ENCODE measurements at regions not wholly inside any gene's neighbourhood (a gene's known extent, or its start where the extent isn't known, plus 50 kb on each side); places are given as distances from the start of the nearest gene placed in this dataset.

DNA sequence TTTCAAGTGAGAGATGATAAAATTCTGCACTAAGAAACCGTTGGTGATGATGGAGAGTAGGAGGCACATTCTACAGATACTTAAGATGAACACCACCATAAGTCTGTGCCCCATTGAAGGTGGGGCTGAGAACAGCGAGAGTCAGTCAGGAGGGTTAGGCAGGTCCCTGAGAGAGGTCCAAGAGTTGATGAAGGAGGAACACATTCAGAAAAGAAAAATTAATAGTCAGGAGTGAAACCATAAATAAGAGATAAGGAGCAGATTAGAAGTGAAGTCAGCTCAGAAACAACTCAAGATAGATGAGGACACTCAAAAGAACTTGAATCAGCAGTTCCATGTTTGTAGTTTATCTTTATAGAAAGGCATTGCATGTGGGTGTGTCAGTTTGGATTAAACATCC lies 727.2 kb upstream of the MARCKS start:
- no peak for DNase-seq

DNA sequence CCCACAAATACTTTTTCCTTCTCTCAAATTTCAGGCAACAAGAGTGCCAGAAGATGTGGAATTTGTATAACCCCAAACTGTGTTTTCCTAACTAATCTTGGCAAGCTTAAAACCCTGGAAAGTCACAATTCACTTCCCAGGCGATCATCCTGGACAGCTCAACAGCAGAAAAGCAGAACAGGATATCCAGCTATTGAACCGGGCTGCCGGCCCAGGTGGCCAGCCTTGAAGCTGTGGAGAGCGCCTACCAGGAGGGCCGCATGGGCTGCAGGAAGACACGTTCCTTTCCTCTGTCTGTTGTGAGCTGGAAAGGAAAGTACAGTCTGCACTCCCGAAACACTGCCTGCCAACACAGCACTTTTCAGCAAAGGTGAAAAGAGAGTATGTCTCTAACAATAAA lies 719.7 kb upstream of the MARCKS start:
- DNase-seq: peak in 2 of 56 donors; percentile 2 to 18

DNA sequence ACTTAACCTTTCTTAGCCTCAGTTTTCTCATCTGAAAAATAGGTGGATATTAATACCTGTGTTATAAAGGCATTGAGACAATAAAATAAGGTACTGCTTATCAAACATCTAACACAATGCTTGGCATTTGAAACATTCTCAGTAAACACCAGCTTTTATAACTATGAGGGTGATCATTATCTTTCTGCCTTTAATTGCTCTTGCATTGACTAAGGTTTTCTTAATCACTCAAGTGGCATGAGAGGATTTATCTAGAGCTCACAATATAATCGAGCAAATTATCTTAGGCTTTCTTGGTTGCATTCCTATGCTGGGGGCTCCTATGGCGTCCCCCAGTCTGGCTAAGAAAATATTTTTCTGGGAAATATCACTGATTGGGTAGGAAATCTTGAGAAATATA lies 716.4 kb upstream of the MARCKS start:
- no peak for DNase-seq

DNA sequence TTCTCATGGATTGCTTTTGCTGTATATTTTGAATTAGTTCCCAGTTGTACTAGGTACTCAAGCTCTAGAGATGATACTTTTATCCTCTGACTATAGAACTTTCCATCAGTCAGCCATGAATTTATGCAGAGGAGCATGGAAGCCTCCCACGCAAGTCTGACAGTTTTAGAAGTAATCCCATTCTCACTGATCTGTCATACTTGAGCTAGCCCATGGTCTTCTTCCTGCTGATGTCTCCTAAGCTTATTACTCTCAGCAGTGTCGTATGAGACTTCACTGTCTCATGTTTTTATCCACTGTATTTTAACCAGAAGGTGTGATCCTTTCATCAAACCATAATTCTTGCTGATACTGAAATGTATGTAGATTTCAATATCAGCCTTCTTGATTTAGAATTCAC lies 715.2 kb upstream of the MARCKS start:
- DNase-seq: no peak

DNA sequence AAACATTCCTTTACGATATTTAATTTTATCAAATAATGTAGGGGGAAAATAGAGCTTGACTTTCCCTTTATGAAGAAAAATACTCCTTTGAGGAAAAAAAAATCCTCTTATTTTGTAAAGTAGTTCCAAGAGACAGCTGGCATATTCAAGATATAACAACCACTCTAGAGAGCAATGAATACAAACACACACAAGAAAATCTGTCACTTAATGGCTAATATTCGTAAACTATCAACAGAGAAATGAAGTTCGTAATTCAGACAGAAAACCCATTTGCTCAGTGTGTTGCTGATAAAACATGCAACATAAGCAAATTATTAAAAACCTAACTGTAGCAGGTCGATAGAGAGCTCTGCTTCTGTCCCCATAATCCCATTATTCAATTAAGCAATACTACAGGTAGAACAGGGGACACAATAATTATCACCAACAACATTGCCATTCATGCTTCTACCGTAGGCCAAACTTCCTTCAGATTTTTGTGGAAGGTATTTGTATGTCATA lies 714.4 kb upstream of the MARCKS start:
- no peak for DNase-seq

DNA sequence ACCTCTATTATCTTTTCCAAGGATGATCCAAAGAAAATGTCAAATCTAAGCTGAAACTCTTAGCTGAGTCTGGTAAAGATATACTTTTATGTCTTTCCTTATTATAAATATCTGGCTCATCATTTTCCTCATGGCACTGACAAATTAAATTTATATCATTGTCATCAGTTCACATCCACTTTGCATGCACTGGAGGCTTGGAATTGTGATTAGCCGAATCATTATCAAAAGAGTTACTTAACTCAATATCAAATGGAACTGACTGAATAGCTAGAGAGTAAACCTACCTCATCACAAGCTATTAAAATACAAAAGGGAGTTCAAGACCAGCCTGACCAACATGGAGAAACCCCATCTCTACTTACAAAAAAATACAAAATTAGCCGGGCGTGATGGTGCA lies 713.9 kb upstream of the MARCKS start:
- no peak for DNase-seq

DNA sequence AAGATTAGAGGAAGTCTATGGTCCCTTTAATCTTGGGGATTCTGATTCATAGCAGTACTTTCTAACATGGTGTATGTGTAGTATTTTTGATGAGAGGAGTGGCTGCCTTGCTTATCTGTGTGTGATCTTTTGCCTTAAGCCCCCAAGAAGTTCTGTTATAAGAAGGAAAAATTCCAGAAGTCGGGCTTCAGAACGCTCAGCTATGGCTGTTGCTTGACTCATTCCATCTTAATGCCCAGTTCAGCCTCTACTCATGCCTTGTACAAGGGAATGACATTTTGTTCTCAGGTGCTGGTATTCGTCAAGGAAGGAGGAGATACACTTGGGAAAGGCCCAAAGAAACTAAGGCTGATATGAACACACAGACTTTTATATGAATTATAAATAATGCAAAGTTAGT lies 713.0 kb upstream of the MARCKS start:
- DNase-seq: no peak

DNA sequence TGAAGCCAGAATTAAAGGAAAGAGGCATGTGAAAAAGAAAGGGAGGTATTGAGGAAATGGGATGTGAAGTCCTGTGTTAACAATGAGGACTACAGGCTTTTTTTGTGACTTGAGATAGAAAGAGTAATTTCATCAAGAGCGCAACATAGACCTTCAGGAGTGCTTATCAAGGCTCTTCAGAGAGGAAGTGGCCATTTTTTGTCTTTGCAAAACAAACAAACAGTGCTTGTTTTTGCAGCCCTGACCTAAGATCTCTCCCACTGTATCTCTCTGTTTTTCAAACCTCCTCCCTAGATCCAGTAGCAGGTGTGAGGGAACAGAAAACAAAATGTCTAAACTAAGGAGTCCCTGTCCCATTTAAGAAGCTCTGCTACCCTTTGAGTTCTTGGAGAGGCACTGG lies 710.3 kb upstream of the MARCKS start:
- no peak for DNase-seq

DNA sequence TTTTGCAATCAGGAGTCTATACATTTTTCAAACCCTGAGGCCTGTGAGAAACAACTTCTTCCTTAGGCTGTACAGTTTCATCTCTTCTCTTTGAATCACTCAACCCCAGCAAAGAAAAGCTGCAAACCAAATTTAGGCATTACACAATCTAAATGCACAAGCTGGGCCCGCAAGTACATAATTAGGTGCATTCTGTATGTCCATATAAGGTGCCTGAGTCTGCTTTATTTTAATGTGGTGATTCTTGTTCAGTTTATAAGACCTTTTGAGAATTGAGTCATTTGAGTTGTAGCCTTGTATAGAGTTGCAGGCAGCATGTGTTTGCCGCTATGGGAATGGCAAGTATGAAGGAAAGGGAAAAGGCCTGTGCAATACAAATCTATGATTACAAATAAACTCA lies 709.6 kb upstream of the MARCKS start:
- DNase-seq: no peak

DNA sequence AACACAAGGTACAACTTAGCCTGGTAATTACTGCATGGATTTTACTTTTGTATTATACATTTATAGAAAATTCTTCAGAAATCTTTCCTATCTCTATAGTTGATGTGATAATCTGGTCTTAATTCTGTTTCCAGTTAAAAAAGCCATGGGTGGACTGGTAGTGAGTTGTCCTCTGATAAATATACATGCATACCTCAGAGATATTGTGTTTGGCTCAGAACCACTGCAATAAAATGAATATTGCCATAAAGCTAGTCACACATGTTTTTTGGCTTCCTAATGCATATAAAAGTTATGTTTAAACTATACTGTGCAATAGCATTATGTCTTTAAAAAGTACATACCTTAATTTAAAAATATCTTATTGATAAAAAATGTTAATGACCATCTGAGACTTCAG lies 708.6 kb upstream of the MARCKS start:
- no peak for DNase-seq

DNA sequence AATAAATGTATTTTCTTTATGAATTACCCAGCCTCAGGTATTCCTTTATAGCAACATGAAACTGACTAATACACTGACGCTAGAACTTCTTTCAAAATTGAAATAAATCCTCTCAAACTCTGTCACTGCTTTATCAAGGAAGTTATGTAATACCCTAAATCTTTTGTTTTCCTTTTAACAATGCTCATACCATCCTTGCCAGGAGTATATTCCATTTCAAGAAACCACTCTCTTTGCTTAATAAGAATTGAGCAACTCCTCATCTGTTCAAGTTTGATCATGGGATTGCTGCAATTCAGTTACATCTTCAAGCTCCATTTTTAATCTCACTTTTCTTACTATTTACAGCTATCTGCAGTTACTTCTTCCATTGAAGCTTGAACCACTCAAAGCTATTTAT lies 707.6 kb upstream of the MARCKS start:
- no peak for DNase-seq

DNA sequence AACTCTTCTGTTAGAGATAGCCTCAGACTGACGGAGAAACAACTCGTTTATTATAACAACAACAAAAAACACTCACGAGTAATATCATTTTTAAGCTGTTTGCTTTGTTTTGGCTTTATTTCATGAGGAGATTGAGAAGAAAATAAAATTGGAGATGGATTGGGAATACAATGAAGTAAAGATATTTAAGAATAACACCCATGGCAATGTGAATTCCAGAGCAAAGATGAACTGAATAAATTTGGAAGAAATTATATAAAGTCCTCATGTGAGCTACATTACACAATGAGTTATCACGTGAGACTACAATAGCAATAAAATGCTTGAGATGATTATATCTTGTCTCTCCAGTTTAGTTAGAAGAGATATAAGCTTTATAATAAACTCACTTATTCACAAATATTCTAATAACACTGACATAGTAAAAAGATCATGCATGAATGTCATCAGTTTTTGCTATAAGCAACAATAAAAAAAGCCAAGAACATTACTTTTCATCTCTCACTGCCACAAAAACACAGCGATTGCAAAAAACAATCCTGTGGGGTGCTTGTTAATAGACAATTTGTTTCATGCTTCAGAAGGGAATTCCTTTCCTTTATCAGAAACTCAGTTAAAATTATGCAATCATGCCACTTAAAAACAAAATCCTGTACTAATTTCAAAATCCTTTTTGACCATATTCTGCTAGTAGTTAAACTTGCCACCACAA lies 696.7 kb upstream of the MARCKS start:
- DNase-seq: no peak

DNA sequence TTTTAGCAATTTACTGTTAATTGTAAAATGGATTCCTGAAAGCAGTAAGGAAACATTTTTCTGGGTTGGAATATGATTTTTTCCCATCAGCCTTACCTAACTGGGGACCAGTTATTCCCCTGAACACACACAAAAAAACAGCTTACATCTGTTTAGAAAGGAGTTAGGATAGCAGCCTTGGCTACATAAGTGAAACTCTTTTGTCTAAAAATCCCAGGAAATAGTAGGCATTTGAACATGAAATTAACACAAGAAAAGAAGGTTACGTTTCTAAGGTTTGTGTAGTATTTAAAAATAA lies 696.2 kb upstream of the MARCKS start:
- no peak for DNase-seq

DNA sequence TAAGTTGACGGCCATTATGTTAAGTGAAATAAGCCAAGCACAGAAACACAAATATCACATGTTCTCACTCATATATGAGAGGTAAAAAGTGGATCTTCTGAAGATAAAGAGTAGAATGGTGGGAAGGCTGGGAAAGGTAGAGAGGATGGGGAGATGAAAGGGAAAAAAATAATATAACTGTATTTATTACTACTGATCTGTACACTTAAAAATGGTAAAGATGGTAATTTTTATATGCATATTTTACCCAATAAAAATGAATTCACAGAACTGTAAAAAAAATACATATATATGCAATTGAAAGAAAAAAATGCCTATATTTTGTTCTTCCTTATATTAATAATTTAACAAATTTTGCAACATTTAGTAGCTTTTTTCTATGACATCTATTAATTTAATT lies 694.4 kb upstream of the MARCKS start:
- DNase-seq: no peak

DNA sequence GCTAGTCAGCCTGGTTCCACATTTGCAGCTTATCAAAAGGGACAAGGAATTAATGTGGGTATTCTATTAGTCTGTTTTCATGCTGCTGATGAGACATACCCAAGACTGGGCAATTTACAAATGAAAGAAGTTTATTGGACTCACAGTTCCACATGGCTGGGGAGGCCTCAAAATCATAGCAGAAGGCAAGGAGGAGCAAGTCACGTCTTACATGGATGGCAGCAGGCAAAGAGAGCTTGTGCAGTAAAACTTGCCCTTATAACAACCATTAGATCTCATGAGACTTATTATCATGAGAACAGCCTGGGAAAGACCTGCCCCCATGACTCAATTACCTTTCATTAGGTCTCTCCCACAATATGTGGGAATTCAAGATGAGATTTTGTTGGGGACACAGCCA lies 689.1 kb upstream of the MARCKS start:
- DNase-seq: no peak

DNA sequence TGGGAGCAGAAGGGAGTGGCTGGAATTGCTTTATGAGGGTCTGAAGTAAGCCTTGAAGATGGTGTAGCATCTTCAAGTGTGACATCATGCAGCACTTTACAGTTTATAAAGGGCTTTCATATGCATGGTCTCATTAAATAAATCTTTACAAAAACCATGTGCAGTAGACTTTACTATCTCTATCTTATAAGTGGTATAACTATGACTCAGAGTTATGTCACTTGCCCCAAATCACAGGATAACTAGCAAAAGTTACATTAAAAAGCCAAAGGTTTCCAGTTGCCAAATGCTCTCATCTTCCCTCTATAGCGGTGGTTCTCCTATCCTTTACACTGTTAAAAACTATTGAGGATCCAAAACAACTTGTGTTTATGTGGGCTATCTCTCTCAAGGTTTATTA lies 687.7 kb upstream of the MARCKS start:
- DNase-seq: no peak

DNA sequence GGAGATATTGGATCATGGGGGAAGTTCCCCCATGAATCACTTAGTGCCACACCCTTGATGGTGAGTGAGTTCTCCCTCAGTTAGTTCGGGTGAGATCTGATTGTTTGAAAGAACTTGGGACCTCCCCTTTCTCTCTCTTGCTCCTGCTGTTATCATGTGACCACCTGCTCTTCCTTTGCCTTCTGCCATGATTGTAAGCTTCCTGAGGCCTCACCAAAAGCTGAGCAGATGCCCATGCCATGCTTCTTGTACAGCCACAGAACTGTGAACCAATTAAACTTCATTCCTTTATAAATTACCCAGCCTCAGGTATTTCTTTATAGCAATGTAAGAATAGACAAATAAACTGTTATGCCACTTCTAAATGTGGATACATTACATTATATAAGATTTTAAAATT lies 686.7 kb upstream of the MARCKS start:
- no peak for DNase-seq

DNA sequence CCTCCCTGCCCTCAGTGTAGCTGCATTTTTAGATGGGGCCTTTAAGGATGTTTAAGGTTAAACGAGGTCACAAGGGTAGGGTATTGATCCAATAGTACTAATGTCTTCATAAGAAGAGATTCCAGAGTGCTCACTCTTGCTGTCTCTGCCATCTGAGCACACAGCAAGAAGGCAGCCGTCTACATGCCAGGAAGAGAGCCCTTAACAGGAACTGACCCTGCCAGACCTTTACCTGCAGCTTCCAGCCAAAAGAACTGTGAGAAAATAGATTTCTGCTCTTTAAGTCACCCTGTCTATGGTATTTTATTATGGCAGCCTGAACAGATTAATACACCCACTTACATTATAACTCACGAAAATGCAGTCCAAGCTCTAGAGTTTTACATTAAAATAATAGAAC lies 685.3 kb upstream of the MARCKS start:
- DNase-seq: no peak

DNA sequence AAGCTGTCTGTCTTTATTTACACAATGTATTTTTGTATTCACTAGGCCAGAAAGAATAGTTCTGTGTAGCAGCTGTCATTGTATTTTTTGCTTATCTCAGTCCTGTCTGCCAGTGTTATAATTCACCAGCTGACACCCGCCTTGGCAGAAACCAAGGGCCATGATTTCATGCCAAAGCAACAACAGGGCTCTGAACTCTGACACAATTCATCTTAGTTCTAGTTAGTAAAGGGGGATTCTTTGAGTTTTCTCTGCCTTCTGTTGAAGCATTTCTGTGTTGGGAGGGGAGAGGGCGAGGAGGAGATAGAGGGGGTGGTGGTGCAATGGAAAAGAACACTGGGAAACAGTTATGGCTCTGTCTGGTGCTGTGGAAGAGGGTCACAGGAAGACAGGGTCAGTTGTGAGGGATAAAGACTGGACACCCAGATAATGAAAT lies 684.6 kb upstream of the MARCKS start:
- DNase-seq: peak in 52 of 56 donors; percentile 6 to 88 (median 69)

DNA sequence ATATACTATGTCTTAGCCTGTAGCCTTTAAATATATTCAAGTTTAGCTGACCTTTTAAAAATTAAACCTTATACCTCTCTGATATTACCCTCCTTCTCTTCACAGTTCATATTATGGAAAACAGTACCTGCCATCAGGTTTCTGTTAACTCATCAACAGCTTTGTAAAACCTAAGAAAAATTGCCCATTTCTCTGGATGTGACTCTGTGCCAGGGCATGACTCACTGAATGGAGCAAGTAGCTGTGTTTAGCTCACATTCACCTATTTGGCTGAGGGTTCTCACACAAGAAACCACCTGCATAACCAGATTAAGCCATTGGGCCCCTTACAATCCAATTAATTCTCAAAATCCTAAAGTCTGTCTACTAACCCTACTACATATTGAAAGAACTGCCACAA lies 678.8 kb upstream of the MARCKS start:
- no peak for DNase-seq

DNA sequence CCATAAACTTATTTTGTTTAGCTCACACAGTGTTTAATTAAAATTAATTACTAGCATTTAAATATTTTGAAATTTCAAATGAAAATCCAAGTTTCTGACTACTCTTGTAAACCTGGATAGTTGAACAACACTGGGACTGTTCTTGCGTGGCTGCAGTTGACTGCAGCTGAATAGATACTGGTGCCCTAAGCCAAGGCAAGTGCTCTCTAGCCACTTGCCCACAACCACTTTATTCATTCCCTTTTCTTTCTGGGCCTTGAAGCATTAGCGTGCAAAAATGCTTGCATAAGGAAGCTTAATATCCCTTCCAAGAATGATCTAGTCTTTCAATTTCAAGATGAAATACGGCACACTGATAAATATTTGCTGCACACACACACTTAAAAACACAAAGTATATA lies 676.0 kb upstream of the MARCKS start:
- peak in 18 of 56 donors; percentile 0 to 41 (median 8) for DNase-seq

DNA sequence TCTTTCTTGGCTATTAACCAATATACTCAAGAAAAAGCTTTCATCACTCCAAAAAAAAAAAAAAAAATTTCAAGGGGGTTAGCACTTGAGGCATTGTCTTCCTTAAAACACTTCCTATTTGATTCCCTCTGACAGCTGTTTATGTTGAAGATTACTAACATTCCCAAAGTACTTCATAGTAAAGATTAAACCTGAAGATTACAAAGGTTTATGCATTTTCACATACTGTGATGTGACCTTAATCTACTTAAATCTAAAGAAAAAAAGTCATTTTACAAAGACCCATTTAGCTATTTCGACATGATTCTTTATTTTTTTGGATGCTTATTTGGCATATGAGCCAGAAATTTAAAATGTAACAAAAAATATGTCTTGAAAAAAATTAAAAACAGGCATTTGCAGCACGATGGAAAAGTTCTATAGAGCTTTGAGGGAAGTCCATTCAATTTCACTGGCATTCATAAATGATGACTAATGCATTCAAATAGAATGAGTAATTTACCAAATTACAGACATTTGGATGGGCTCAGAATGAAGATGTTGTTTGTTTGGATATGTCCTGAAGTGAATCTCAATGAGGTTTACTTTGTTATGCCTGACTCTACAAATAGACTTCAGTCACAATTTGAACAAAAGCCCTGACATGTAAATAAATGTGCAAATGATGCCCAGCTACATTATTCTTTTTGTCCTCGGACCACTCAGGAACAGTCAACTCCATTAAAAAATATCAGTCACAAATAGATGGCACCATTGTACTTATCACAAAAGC lies 674.6 kb upstream of the MARCKS start:
- DNase-seq: no peak

DNA sequence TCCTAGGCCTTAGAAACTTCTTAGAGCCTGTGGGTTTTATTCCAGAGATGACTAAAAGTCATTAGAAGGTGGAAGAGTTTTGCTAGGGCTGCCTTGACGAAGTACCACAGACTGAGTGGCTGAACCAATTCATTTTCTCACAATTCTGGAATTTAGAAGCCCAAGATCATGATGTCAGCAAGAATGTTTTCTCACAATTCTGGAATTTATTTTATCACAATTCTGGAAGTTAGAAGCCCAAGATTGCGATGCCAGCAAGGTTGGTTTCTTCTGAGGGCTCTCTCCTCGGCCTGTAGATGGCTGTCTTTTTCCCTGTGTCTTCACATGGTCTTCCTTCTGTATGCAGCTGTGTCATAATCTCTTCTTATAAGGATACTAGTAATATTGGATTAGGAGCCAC lies 672.9 kb upstream of the MARCKS start:
- DNase-seq: no peak
